IMR-90 (cell line): ENCODE measurements at regions not wholly inside any gene's neighbourhood (a gene's known extent, or its start where the extent isn't known, plus 50 kb on each side); places are given as distances from the start of the nearest gene placed in this dataset.

Experiments
- CHD1 ChIP-seq: IDR thresholded peaks from 2 replicates; pipeline ENCODE4 v1.6.1; 2012; ENCODE audit warnings: low read depth, low read length, improper control_type of control experiment
- MAZ ChIP-seq: IDR thresholded peaks from 2 replicates; pipeline ENCODE4 v1.6.1; 2012; ENCODE audit warnings: low read depth, mild to moderate bottlenecking, low read length, improper control_type of control experiment, moderate library complexity, borderline replicate concordance
- MXI1 ChIP-seq: IDR thresholded peaks from 2 replicates; pipeline ENCODE4 v1.6.1; 2012; ENCODE audit warnings: low read depth, mild to moderate bottlenecking, low read length, moderate library complexity, borderline replicate concordance
- POLR2A ChIP-seq: IDR thresholded peaks from 2 replicates; pipeline ENCODE4 v1.6.1; 2012; ENCODE audit warnings: mild to moderate bottlenecking, low read depth, low read length
- RAD21 ChIP-seq: IDR thresholded peaks from 2 replicates; pipeline ENCODE4 v1.6.1; 2012; ENCODE audit warnings: low read length, improper control_type of control experiment
- RFX5 ChIP-seq: IDR thresholded peaks from 2 replicates; pipeline ENCODE4 v1.8.0; 2012; ENCODE audit warnings: low read depth, mild to moderate bottlenecking, low read length, moderate library complexity
- TF ChIP-seq, protein P1 (sequence below): conservative IDR thresholded peaks from 2 replicates; pipeline ENCODE4 v1.5.1; 2012; ENCODE audit warnings: mild to moderate bottlenecking, low read depth, low read length, improper control_type of control experiment
- TF ChIP-seq, protein P2 (sequence below): fragments of 150-350 bp; IDR thresholded peaks from 2 replicates; pipeline ENCODE4 v1.6.1; 2016; ENCODE audit warnings: low read depth, mild to moderate bottlenecking, low read length, moderate library complexity, borderline replicate concordance

- TF ChIP-seq MXI1 (no peak), CHD1 (no peak), RFX5 (no peak), RAD21 (no peak), MAZ (no peak), POLR2A (no peak)
- TF ChIP-seq, protein P1, sequence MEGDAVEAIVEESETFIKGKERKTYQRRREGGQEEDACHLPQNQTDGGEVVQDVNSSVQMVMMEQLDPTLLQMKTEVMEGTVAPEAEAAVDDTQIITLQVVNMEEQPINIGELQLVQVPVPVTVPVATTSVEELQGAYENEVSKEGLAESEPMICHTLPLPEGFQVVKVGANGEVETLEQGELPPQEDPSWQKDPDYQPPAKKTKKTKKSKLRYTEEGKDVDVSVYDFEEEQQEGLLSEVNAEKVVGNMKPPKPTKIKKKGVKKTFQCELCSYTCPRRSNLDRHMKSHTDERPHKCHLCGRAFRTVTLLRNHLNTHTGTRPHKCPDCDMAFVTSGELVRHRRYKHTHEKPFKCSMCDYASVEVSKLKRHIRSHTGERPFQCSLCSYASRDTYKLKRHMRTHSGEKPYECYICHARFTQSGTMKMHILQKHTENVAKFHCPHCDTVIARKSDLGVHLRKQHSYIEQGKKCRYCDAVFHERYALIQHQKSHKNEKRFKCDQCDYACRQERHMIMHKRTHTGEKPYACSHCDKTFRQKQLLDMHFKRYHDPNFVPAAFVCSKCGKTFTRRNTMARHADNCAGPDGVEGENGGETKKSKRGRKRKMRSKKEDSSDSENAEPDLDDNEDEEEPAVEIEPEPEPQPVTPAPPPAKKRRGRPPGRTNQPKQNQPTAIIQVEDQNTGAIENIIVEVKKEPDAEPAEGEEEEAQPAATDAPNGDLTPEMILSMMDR: no peak
- TF ChIP-seq, protein P2, sequence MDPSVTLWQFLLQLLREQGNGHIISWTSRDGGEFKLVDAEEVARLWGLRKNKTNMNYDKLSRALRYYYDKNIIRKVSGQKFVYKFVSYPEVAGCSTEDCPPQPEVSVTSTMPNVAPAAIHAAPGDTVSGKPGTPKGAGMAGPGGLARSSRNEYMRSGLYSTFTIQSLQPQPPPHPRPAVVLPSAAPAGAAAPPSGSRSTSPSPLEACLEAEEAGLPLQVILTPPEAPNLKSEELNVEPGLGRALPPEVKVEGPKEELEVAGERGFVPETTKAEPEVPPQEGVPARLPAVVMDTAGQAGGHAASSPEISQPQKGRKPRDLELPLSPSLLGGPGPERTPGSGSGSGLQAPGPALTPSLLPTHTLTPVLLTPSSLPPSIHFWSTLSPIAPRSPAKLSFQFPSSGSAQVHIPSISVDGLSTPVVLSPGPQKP: no peak
These were observed 317.4 kb downstream of the KIF20B start for GRCh38 chr10:90018819-90019218.
